Prostate gland (tissue), 2 donors: ENCODE measurements at regions not wholly inside any gene's neighbourhood (a gene's known extent, or its start where the extent isn't known, plus 50 kb on each side); places are given as distances from the start of the nearest gene placed in this dataset.

Experiments
- DNase-seq: peaks from one replicate; pipeline ENCODE4 v3.0.0-alpha.2; 2019; ENCODE audit warnings: low spot score
- H3K27ac ChIP-seq, 2 donors: fragments of 200-600 bp; sonication (generic); 2 replicates each; pipeline ENCODE4 v1.5.1; 2017 to 2019
- H3K27me3 ChIP-seq: fragments of 200-600 bp; sonication (generic); replicated peaks from 2 replicates; pipeline ENCODE4 v1.5.1; 2019; ENCODE audit not compliant: insufficient read depth
- H3K36me3 ChIP-seq, 2 donors: fragments of 200-600 bp; sonication (generic); 1 replicate in 1 of 2; 2 replicates in 1 of 2; pipeline versions ENCODE4 v1.5.1 to v1.8.1; 2017 to 2019
- H3K4me1 ChIP-seq: fragments of 200-600 bp; sonication (generic); replicated peaks from 2 replicates; pipeline ENCODE4 v1.5.1; 2019
- H3K4me3 ChIP-seq, 2 donors: fragments of 200-600 bp; sonication (generic); 2 replicates each; pipeline ENCODE4 v1.5.1; 2017 to 2019
- H3K9me3 ChIP-seq: fragments of 200-600 bp; sonication (generic); 2 replicates; pipeline ENCODE4 v1.5.1; 2017
- CTCF ChIP-seq, 4 experiments: fragments of 200-600 bp in 2 of 4; fragments of 450-650 bp in 2 of 4; sonication (generic) in 2 of 4; IDR thresholded peaks; 1 replicate in 3 of 4; 2 replicates in 1 of 4; pipeline ENCODE4 v1.5.1; 2016 to 2019; ENCODE audit warnings: antibody characterized with exemption in 4 of 4, mild to moderate bottlenecking in 2 of 4, moderate library complexity in 2 of 4
- POLR2A ChIP-seq: fragments of 450-650 bp; IDR thresholded peaks from one replicate; pipeline ENCODE4 v1.6.1; 2016; ENCODE audit warnings: antibody characterized with exemption, mild to moderate bottlenecking
- POLR2AphosphoS5 ChIP-seq: sonication (generic); formaldehyde crosslinking; IDR thresholded peaks from one replicate; pipeline ENCODE4 v1.6.1; 2017; ENCODE audit warnings: antibody characterized with exemption
- WGBS: methylation state at CpG from one replicate; pipeline ENCODE4 v1.1.5; 2018; 5-methylcytosine and 5-hydroxymethylcytosine counted together
- intact Hi-C: fragments of 100-400 bp; cut with DNase I; formaldehyde crosslinking; loops from one replicate; pipeline ENCODE4 v1.14.2; 2022

- TF ChIP-seq CTCF (IDR thresholded peaks at IDR 0.05) (no peak), POLR2AphosphoS5 (no peak), POLR2A (no peak)
- no peaks in the 10 kb centered on the region for H3K9me3 ChIP-seq
- intact Hi-C loops: no loop called here
- no peak overlapping the region for H3K27ac ChIP-seq
- DNase-seq: no peak
- H3K36me3 ChIP-seq: no peaks in the 10 kb centered on the region
- H3K27me3 ChIP-seq: peaks cover 5% of the 10 kb centered on the region
- 89% methylated on average over 15 of the region's 15 CpGs for WGBS
- no peaks in the 10 kb centered on the region for H3K4me1 ChIP-seq
- no peak overlapping the region for H3K4me3 ChIP-seq
These were observed 369.0 kb downstream of the BRD1 start for GRCh38 chr22:49458708-49459099.

DNA sequence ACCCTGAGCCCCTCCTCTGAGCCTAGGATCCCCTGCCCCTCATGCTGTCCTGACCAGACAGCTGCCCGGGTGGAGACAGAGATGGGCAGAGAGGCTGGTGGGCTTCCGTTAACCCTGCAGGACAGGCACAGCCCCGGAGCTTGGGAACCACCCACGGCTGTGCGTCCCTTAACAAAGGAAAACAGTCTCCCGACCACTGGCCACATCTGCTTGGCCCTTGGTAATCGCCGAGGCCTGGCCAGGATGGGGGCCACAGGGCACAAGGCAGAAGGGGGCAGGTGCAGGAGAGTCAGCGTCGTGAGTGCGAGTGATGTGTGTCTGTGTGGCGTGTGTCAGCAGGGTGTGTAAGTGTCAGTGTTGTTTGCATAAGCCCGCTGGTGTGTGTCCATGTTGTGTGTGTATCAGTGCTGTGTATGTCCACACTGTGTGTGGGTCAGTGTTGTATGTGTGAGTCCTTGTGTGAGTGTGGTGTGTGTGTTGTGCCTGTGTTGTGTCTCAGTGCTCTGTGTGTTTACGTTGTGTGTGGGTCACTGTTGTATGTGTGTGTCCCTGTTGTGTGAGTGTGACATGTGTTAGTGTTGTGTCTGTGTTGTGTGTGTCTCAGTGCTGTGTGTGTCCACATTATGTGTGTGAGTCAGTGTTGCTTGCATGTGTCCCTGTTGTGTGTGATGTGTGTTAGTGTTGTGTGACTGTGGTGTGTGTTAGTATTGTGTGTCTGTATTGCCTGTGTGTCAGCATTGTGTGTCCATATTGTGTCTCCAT lies 369.5 kb downstream of the BRD1 start:
- 83% methylated on average over 14 of the region's 14 CpGs for WGBS
- Histone ChIP-seq H3K4me3 (no peak overlapping the region), H3K9me3 (no peaks in the 10 kb centered on the region), H3K36me3 (no peaks in the 10 kb centered on the region), H3K27ac (no peak overlapping the region), H3K4me1 (no peaks in the 10 kb centered on the region), H3K27me3 (peaks cover 5% of the 10 kb centered on the region)
- DNase-seq: no peak
- TF ChIP-seq POLR2A (no peak), CTCF (IDR thresholded peaks at IDR 0.05) (no peak), POLR2AphosphoS5 (no peak)
- intact Hi-C loops: no loop called here

GRCh38 chr22:49457146-49457545 lies 370.5 kb downstream of the BRD1 start:
- Histone ChIP-seq H3K9me3 (no peaks in the 10 kb centered on the region), H3K27me3 (peaks cover 5% of the 10 kb centered on the region), H3K4me1 (no peaks in the 10 kb centered on the region), H3K36me3 (no peaks in the 10 kb centered on the region), H3K4me3 (no peak overlapping the region), H3K27ac (no peak overlapping the region)
- DNase-seq: no peak
- TF ChIP-seq CTCF (IDR thresholded peaks at IDR 0.05) (no peak), POLR2AphosphoS5 (no peak), POLR2A (no peak)
- intact Hi-C loops: no loop called here
- WGBS: 25% methylated on average over 17 of the region's 17 CpGs

GRCh38 chr22:49455595-49455994 lies 372.1 kb downstream of the BRD1 start:
- TF ChIP-seq POLR2A (no peak), POLR2AphosphoS5 (no peak), CTCF (IDR thresholded peaks at IDR 0.05) (no peak)
- no peak for DNase-seq
- H3K36me3 ChIP-seq: no peaks in the 10 kb centered on the region
- no peak overlapping the region for H3K27ac ChIP-seq
- H3K4me1 ChIP-seq: no peaks in the 10 kb centered on the region
- no peak overlapping the region for H3K4me3 ChIP-seq
- H3K9me3 ChIP-seq: no peaks in the 10 kb centered on the region
- WGBS: 39% methylated on average over 11 of the region's 11 CpGs
- intact Hi-C loops: no loop called here
- H3K27me3 ChIP-seq: peaks cover 5% of the 10 kb centered on the region

GRCh38 chr22:49454726-49455125 lies 372.9 kb downstream of the BRD1 start:
- intact Hi-C loops: no loop called here
- H3K9me3 ChIP-seq: no peaks in the 10 kb centered on the region
- H3K36me3 ChIP-seq: no peaks in the 10 kb centered on the region
- TF ChIP-seq CTCF (IDR thresholded peaks at IDR 0.05): no peak
- no peak for TF ChIP-seq POLR2A
- no peak for TF ChIP-seq POLR2AphosphoS5
- DNase-seq: no peak
- H3K27ac ChIP-seq: no peak overlapping the region
- H3K27me3 ChIP-seq: peaks cover 6% of the 10 kb centered on the region
- H3K4me3 ChIP-seq: no peak overlapping the region
- no peaks in the 10 kb centered on the region for H3K4me1 ChIP-seq
- 77% methylated on average over 7 of the region's 7 CpGs for WGBS
